ENCODE measurements at regions not wholly inside any gene's neighbourhood (a gene's known extent, or its start where the extent isn't known, plus 50 kb on each side); places are given as distances from the start of the nearest gene placed in this dataset.

DNA sequence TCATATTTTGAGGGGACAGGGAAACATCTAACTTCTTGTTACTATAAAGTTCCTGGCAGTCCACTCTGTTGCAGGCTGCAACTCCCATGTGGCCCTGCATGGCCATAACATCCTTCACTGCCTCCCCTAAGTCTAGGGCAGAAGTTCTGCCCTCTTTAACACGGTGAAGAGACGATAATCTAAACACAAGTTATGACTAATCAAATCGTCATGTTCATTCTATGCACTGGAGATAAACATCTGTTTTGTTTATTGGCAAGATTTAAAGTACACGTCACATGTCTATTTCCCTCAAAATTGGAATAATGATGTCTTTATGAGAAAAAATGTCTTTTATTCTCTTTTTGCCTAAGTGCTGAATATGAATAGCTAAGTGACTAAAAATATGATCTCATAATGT is 1629.4 kb downstream of the PCDH9 start:
- TF ChIP-seq, protein P1, sequence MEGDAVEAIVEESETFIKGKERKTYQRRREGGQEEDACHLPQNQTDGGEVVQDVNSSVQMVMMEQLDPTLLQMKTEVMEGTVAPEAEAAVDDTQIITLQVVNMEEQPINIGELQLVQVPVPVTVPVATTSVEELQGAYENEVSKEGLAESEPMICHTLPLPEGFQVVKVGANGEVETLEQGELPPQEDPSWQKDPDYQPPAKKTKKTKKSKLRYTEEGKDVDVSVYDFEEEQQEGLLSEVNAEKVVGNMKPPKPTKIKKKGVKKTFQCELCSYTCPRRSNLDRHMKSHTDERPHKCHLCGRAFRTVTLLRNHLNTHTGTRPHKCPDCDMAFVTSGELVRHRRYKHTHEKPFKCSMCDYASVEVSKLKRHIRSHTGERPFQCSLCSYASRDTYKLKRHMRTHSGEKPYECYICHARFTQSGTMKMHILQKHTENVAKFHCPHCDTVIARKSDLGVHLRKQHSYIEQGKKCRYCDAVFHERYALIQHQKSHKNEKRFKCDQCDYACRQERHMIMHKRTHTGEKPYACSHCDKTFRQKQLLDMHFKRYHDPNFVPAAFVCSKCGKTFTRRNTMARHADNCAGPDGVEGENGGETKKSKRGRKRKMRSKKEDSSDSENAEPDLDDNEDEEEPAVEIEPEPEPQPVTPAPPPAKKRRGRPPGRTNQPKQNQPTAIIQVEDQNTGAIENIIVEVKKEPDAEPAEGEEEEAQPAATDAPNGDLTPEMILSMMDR (conservative IDR thresholded peaks at IDR 0.05): no peak
- no peak for TF ChIP-seq ZFX (IDR thresholded peaks at IDR 0.05)

Measured in C4-2B (cell line).